SW 1271 (cell line): ENCODE measurements at regions not wholly inside any gene's neighbourhood (a gene's known extent, or its start where the extent isn't known, plus 50 kb on each side); places are given as distances from the start of the nearest gene placed in this dataset.
"Not testable (repeated sequence)": the region's sequence is repeated elsewhere in the genome, so short reads cannot be mapped to it uniquely, and the experiment has no call there.

Experiments used
- DNase-seq, 2 experiments: peaks; one replicate each; lab custom pipeline; 2025; lab: John Stamatoyannopoulos, UW

- DNase-seq = no peak
Measured at GRCh38 chr4:115657991-115658650, 544.7 kb upstream of the NDST4 start.

- no peak for DNase-seq
Measured at GRCh38 chr4:115655626-115656025, 542.2 kb upstream of the NDST4 start.

GRCh38 chr4:115648786-115649185 lies 535.4 kb upstream of the NDST4 start:
- no peak for DNase-seq

GRCh38 chr4:115629270-115629669 lies 515.9 kb upstream of the NDST4 start:
- no peak for DNase-seq

GRCh38 chr4:115609631-115610030 lies 496.2 kb upstream of the NDST4 start:
- DNase-seq = no peak

- no peak for DNase-seq
Measured at GRCh38 chr4:115607311-115607710, 493.9 kb upstream of the NDST4 start.

- no peak for DNase-seq
Measured at GRCh38 chr4:115596265-115597001, 483.0 kb upstream of the NDST4 start.

- DNase-seq = no peak
Measured at GRCh38 chr4:115580901-115581300, 467.5 kb upstream of the NDST4 start.

- no peak for DNase-seq
Measured at GRCh38 chr4:115575851-115576250, 462.4 kb upstream of the NDST4 start.

GRCh38 chr4:115562506-115562905 lies 449.1 kb upstream of the NDST4 start:
- no peak for DNase-seq

GRCh38 chr4:115548123-115548522 lies 434.7 kb upstream of the NDST4 start:
- DNase-seq = no peak

- peak in 1 of 2 experiments; percentile 2 for DNase-seq
Measured at GRCh38 chr4:115537387-115537786, 424.0 kb upstream of the NDST4 start.

GRCh38 chr4:115529126-115529525 lies 415.7 kb upstream of the NDST4 start:
- no peak for DNase-seq

- DNase-seq = not testable (repeated sequence)
Measured at GRCh38 chr4:115519476-115519875, 406.1 kb upstream of the NDST4 start.

GRCh38 chr4:115515772-115516171 lies 402.4 kb upstream of the NDST4 start:
- DNase-seq = no peak

- DNase-seq = no peak
Measured at GRCh38 chr4:115515366-115515765, 401.9 kb upstream of the NDST4 start.

- no peak for DNase-seq
Measured at GRCh38 chr4:115514675-115515074, 401.3 kb upstream of the NDST4 start.

- no peak for DNase-seq
Measured at GRCh38 chr4:115505326-115505725, 391.9 kb upstream of the NDST4 start.

GRCh38 chr4:115501656-115502055 lies 388.2 kb upstream of the NDST4 start:
- DNase-seq = no peak

GRCh38 chr4:115493770-115494169 lies 380.4 kb upstream of the NDST4 start:
- DNase-seq = not testable (repeated sequence)

GRCh38 chr4:115491686-115492085 lies 378.3 kb upstream of the NDST4 start:
- DNase-seq = no peak

GRCh38 chr4:115489279-115489678 lies 375.9 kb upstream of the NDST4 start:
- no peak for DNase-seq

GRCh38 chr4:115485402-115485801 lies 372.0 kb upstream of the NDST4 start:
- DNase-seq = no peak

GRCh38 chr4:115484479-115484878 lies 371.1 kb upstream of the NDST4 start:
- no peak for DNase-seq
